ENCODE measurements at regions not wholly inside any gene's neighbourhood (a gene's known extent, or its start where the extent isn't known, plus 50 kb on each side); places are given as distances from the start of the nearest gene placed in this dataset.
"Not testable (repeated sequence)": the region's sequence is repeated elsewhere in the genome, so short reads cannot be mapped to it uniquely, and the experiment has no call there.

- Histone ChIP-seq H3K27ac (ENCODE audit: low read depth, low read length) (no peak overlapping the region), H3K9me3 (ENCODE audit: control insufficient read depth, insufficient read depth, low read length) (no peaks in the 10 kb centered on the region)
These were observed 794.7 kb downstream of the DHX35 start for GRCh38 chr20:39756828-39757227.

GRCh38 chr20:39756369-39756768 is 794.2 kb downstream of the DHX35 start:
- H3K9me3 ChIP-seq (ENCODE audit: control insufficient read depth, insufficient read depth, low read length) = no peaks in the 10 kb centered on the region
- H3K4me1 ChIP-seq (ENCODE audit: control insufficient read depth, insufficient read depth, low read length) = no peaks in the 10 kb centered on the region
- H3K36me3 ChIP-seq (ENCODE audit: control insufficient read depth, insufficient read depth, low read length) = no peaks in the 10 kb centered on the region
- H3K4me3 ChIP-seq (ENCODE audit: low read depth, low read length) = no peak overlapping the region
- DNase-seq (ENCODE audit: low read depth in 4 of 6, low spot score in 6 of 6) = no peak
- WGBS (ENCODE audit: insufficient coverage) = 100% methylated on average over 1 of the region's 1 CpG
- no peak overlapping the region for H3K27ac ChIP-seq (ENCODE audit: low read depth, low read length)
- H3K27me3 ChIP-seq (ENCODE audit: control insufficient read depth, insufficient read depth, low read length) = no peaks in the 10 kb centered on the region

More at GRCh38 chr20:39756828-39757227, 794.7 kb downstream of the DHX35 start:
- no peaks in the 10 kb centered on the region for H3K4me1 ChIP-seq (ENCODE audit: control insufficient read depth, insufficient read depth, low read length)
- no peak overlapping the region for H3K4me3 ChIP-seq (ENCODE audit: low read depth, low read length)
- no peaks in the 10 kb centered on the region for H3K36me3 ChIP-seq (ENCODE audit: control insufficient read depth, insufficient read depth, low read length)
- DNase-seq (ENCODE audit: low read depth in 4 of 6, low spot score in 6 of 6) = no peak
- no peaks in the 10 kb centered on the region for H3K27me3 ChIP-seq (ENCODE audit: control insufficient read depth, insufficient read depth, low read length)

GRCh38 chr20:39752262-39752876 is 790.2 kb downstream of the DHX35 start:
- Histone ChIP-seq H3K9me3 (ENCODE audit: control insufficient read depth, insufficient read depth, low read length) (peaks cover 9% of the 10 kb centered on the region), H3K27me3 (ENCODE audit: control insufficient read depth, insufficient read depth, low read length) (no peaks in the 10 kb centered on the region), H3K27ac (ENCODE audit: low read depth, low read length) (no peak overlapping the region), H3K36me3 (ENCODE audit: control insufficient read depth, insufficient read depth, low read length) (no peaks in the 10 kb centered on the region), H3K4me1 (ENCODE audit: control insufficient read depth, insufficient read depth, low read length) (no peaks in the 10 kb centered on the region), H3K4me3 (ENCODE audit: low read depth, low read length) (no peak overlapping the region)
- no peak for DNase-seq (ENCODE audit: low read depth in 4 of 6, low spot score in 6 of 6)
- 94% methylated on average over 2 of the region's 4 CpGs for WGBS (ENCODE audit: insufficient coverage)

- no peak overlapping the region for H3K4me3 ChIP-seq (ENCODE audit: low read depth, low read length)
- DNase-seq (ENCODE audit: low read depth in 4 of 6, low spot score in 6 of 6) = no peak
- 81% methylated on average over 2 of the region's 4 CpGs for WGBS (ENCODE audit: insufficient coverage)
- H3K9me3 ChIP-seq (ENCODE audit: control insufficient read depth, insufficient read depth, low read length) = peaks cover 9% of the 10 kb centered on the region
- no peaks in the 10 kb centered on the region for H3K36me3 ChIP-seq (ENCODE audit: control insufficient read depth, insufficient read depth, low read length)
- H3K27me3 ChIP-seq (ENCODE audit: control insufficient read depth, insufficient read depth, low read length) = no peaks in the 10 kb centered on the region
- H3K4me1 ChIP-seq (ENCODE audit: control insufficient read depth, insufficient read depth, low read length) = no peaks in the 10 kb centered on the region
- no peak overlapping the region for H3K27ac ChIP-seq (ENCODE audit: low read depth, low read length)
These were observed 789.5 kb downstream of the DHX35 start for GRCh38 chr20:39751557-39752137.

GRCh38 chr20:39745380-39745779 is 783.2 kb downstream of the DHX35 start:
- Histone ChIP-seq H3K4me3 (ENCODE audit: low read depth, low read length) (no peak overlapping the region), H3K27me3 (ENCODE audit: control insufficient read depth, insufficient read depth, low read length) (no peaks in the 10 kb centered on the region), H3K36me3 (ENCODE audit: control insufficient read depth, insufficient read depth, low read length) (no peaks in the 10 kb centered on the region), H3K4me1 (ENCODE audit: control insufficient read depth, insufficient read depth, low read length) (no peaks in the 10 kb centered on the region), H3K9me3 (ENCODE audit: control insufficient read depth, insufficient read depth, low read length) (peaks cover 9% of the 10 kb centered on the region), H3K27ac (ENCODE audit: low read depth, low read length) (no peak overlapping the region)
- DNase-seq (ENCODE audit: low read depth in 4 of 6, low spot score in 6 of 6) = no peak
- WGBS (ENCODE audit: insufficient coverage) = no CpG with 5 or more reads among the region's 1 CpG

- Histone ChIP-seq H3K4me1 (ENCODE audit: control insufficient read depth, insufficient read depth, low read length) (no peaks in the 10 kb centered on the region), H3K27ac (ENCODE audit: low read depth, low read length) (no peak overlapping the region), H3K36me3 (ENCODE audit: control insufficient read depth, insufficient read depth, low read length) (no peaks in the 10 kb centered on the region), H3K27me3 (ENCODE audit: control insufficient read depth, insufficient read depth, low read length) (no peaks in the 10 kb centered on the region), H3K4me3 (ENCODE audit: low read depth, low read length) (no peak overlapping the region), H3K9me3 (ENCODE audit: control insufficient read depth, insufficient read depth, low read length) (no peaks in the 10 kb centered on the region)
- DNase-seq (ENCODE audit: low read depth in 4 of 6, low spot score in 6 of 6) = no peak
- WGBS (ENCODE audit: insufficient coverage) = no CpG with 5 or more reads among the region's 2 CpGs
These were observed 776.5 kb downstream of the DHX35 start for GRCh38 chr20:39738651-39739050.

GRCh38 chr20:39736434-39737327 is 774.5 kb downstream of the DHX35 start:
- Histone ChIP-seq H3K4me1 (ENCODE audit: control insufficient read depth, insufficient read depth, low read length) (no peaks in the 10 kb centered on the region), H3K27me3 (ENCODE audit: control insufficient read depth, insufficient read depth, low read length) (no peaks in the 10 kb centered on the region), H3K27ac (ENCODE audit: low read depth, low read length) (no peak overlapping the region), H3K4me3 (ENCODE audit: low read depth, low read length) (no peak overlapping the region), H3K9me3 (ENCODE audit: control insufficient read depth, insufficient read depth, low read length) (no peaks in the 10 kb centered on the region), H3K36me3 (ENCODE audit: control insufficient read depth, insufficient read depth, low read length) (no peaks in the 10 kb centered on the region)
- 64% methylated on average over 2 of the region's 6 CpGs for WGBS (ENCODE audit: insufficient coverage)
- DNase-seq (ENCODE audit: low read depth in 4 of 6, low spot score in 6 of 6) = peak in 1 of 6 donors; percentile 28

GRCh38 chr20:39725513-39725912 is 763.4 kb downstream of the DHX35 start:
- not testable (repeated sequence) for H3K9me3 ChIP-seq (ENCODE audit: control insufficient read depth, insufficient read depth, low read length); DNase-seq (ENCODE audit: low read depth in 4 of 6, low spot score in 6 of 6)
- WGBS (ENCODE audit: insufficient coverage) = 100% methylated on average over 2 of the region's 6 CpGs

GRCh38 chr20:39719293-39719692 is 757.1 kb downstream of the DHX35 start:
- H3K4me1 ChIP-seq (ENCODE audit: control insufficient read depth, insufficient read depth, low read length) = no peaks in the 10 kb centered on the region
- no peak overlapping the region for H3K4me3 ChIP-seq (ENCODE audit: low read depth, low read length)
- H3K36me3 ChIP-seq (ENCODE audit: control insufficient read depth, insufficient read depth, low read length) = no peaks in the 10 kb centered on the region
- H3K27ac ChIP-seq (ENCODE audit: low read depth, low read length) = no peak overlapping the region
- no peaks in the 10 kb centered on the region for H3K27me3 ChIP-seq (ENCODE audit: control insufficient read depth, insufficient read depth, low read length)
- DNase-seq (ENCODE audit: low read depth in 4 of 6, low spot score in 6 of 6) = no peak
- no CpG with 5 or more reads among the region's 2 CpGs for WGBS (ENCODE audit: insufficient coverage)
- no peaks in the 10 kb centered on the region for H3K9me3 ChIP-seq (ENCODE audit: control insufficient read depth, insufficient read depth, low read length)

More at GRCh38 chr20:39725513-39725912, 763.4 kb downstream of the DHX35 start:
- H3K27me3 ChIP-seq (ENCODE audit: control insufficient read depth, insufficient read depth, low read length); H3K27ac ChIP-seq (ENCODE audit: low read depth, low read length); H3K4me1 ChIP-seq (ENCODE audit: control insufficient read depth, insufficient read depth, low read length); H3K4me3 ChIP-seq (ENCODE audit: low read depth, low read length); H3K36me3 ChIP-seq (ENCODE audit: control insufficient read depth, insufficient read depth, low read length): not testable (repeated sequence)
